ENCODE measurements at regions not wholly inside any gene's neighbourhood (a gene's known extent, or its start where the extent isn't known, plus 50 kb on each side); places are given as distances from the start of the nearest gene placed in this dataset.

DNA sequence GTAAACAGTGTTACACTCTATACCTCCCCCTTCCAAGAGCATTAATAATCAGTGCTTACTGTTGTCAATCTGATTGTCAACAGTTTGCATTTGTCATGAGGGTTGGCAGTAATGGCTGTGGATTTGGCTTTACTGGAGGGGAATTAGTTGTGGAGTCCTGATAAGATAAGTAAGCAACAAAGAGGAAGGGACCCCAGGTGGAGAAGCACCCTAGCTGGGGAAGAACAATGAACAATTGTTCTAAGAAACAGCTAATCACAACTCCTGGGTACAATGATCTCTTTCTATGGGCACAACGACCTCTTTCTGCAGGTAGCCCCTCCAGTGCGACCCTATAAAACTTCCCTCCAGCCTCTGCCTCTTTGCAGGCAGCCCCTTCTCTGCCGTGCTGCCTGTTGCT, 53.2 kb upstream of the CDKN2AIP start:
- TF ChIP-seq, protein P1, sequence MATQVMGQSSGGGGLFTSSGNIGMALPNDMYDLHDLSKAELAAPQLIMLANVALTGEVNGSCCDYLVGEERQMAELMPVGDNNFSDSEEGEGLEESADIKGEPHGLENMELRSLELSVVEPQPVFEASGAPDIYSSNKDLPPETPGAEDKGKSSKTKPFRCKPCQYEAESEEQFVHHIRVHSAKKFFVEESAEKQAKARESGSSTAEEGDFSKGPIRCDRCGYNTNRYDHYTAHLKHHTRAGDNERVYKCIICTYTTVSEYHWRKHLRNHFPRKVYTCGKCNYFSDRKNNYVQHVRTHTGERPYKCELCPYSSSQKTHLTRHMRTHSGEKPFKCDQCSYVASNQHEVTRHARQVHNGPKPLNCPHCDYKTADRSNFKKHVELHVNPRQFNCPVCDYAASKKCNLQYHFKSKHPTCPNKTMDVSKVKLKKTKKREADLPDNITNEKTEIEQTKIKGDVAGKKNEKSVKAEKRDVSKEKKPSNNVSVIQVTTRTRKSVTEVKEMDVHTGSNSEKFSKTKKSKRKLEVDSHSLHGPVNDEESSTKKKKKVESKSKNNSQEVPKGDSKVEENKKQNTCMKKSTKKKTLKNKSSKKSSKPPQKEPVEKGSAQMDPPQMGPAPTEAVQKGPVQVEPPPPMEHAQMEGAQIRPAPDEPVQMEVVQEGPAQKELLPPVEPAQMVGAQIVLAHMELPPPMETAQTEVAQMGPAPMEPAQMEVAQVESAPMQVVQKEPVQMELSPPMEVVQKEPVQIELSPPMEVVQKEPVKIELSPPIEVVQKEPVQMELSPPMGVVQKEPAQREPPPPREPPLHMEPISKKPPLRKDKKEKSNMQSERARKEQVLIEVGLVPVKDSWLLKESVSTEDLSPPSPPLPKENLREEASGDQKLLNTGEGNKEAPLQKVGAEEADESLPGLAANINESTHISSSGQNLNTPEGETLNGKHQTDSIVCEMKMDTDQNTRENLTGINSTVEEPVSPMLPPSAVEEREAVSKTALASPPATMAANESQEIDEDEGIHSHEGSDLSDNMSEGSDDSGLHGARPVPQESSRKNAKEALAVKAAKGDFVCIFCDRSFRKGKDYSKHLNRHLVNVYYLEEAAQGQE (IDR thresholded peaks at IDR 0.05): no peak
- TF ChIP-seq SMC3 (IDR thresholded peaks at IDR 0.05) (no peak), POLR2A (IDR thresholded peaks at IDR 0.05; ENCODE audit: low read length) (no peak), RNF2 (IDR thresholded peaks at IDR 0.05; ENCODE audit: borderline replicate concordance, low read depth) (no peak), JUN (IDR thresholded peaks at IDR 0.05) (no peak), MAFK (IDR thresholded peaks at IDR 0.05; ENCODE audit: partially characterized antibody) (no peak), HOXB5 (CRISPR knock-in tag; IDR thresholded peaks at IDR 0.05) (no peak), CEBPB (IDR thresholded peaks at IDR 0.05) (no peak), JUNB (IDR thresholded peaks at IDR 0.05) (no peak), RFX5 (IDR thresholded peaks at IDR 0.05) (no peak)
- TF ChIP-seq, protein P2, sequence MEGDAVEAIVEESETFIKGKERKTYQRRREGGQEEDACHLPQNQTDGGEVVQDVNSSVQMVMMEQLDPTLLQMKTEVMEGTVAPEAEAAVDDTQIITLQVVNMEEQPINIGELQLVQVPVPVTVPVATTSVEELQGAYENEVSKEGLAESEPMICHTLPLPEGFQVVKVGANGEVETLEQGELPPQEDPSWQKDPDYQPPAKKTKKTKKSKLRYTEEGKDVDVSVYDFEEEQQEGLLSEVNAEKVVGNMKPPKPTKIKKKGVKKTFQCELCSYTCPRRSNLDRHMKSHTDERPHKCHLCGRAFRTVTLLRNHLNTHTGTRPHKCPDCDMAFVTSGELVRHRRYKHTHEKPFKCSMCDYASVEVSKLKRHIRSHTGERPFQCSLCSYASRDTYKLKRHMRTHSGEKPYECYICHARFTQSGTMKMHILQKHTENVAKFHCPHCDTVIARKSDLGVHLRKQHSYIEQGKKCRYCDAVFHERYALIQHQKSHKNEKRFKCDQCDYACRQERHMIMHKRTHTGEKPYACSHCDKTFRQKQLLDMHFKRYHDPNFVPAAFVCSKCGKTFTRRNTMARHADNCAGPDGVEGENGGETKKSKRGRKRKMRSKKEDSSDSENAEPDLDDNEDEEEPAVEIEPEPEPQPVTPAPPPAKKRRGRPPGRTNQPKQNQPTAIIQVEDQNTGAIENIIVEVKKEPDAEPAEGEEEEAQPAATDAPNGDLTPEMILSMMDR (IDR thresholded peaks at IDR 0.05): no peak
- TF ChIP-seq, protein P3, sequence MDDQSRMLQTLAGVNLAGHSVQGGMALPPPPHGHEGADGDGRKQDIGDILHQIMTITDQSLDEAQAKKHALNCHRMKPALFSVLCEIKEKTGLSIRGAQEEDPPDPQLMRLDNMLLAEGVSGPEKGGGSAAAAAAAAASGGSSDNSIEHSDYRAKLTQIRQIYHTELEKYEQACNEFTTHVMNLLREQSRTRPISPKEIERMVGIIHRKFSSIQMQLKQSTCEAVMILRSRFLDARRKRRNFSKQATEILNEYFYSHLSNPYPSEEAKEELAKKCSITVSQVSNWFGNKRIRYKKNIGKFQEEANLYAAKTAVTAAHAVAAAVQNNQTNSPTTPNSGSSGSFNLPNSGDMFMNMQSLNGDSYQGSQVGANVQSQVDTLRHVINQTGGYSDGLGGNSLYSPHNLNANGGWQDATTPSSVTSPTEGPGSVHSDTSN (IDR thresholded peaks at IDR 0.05): no peak
